Astrocyte of the cerebellum (primary cell): ENCODE measurements at regions not wholly inside any gene's neighbourhood (a gene's known extent, or its start where the extent isn't known, plus 50 kb on each side); places are given as distances from the start of the nearest gene placed in this dataset.

Experiments
- DNase-seq: peaks from one replicate; pipeline ENCODE4 v3.0.0-alpha.2; 2011; ENCODE audit warnings: low read depth
- H3K4me3 ChIP-seq: 2 replicates; pipeline ENCODE4 v1.5.1; 2011; ENCODE audit warnings: mild to moderate bottlenecking, low read depth, low read length, moderate library complexity
- CTCF ChIP-seq: IDR thresholded peaks from 2 replicates; pipeline ENCODE4 v1.5.1; 2012; ENCODE audit warnings: low read length, low read depth, moderate library complexity, mild to moderate bottlenecking; ENCODE audit errors: missing control alignments
- in situ Hi-C: cut with HindIII; loops from 2 replicates; pipeline ENCODE4 v1.10.0; 2017; ENCODE audit warnings: low sequenced_read_pairs

GRCh38 chr9:86838519-86839497 is 108.5 kb downstream of the GAS1 start:
- no peak overlapping the region for H3K4me3 ChIP-seq
- TF ChIP-seq CTCF, result no peak
- in situ Hi-C loops, result no loop called here
- peak; percentile 11 for DNase-seq

- DNase-seq, result no peak
Measured at GRCh38 chr9:86837345-86837744, 110.0 kb downstream of the GAS1 start.

GRCh38 chr9:86836797-86837196 is 110.5 kb downstream of the GAS1 start:
- no peak for TF ChIP-seq CTCF
- no peak overlapping the region for H3K4me3 ChIP-seq
- DNase-seq, result no peak
- in situ Hi-C loops, result no loop called here

More at GRCh38 chr9:86837345-86837744, 110.0 kb downstream of the GAS1 start:
- in situ Hi-C loops, result no loop called here
- H3K4me3 ChIP-seq, result no peak overlapping the region
- no peak for TF ChIP-seq CTCF

GRCh38 chr9:86836266-86836665 is 111.0 kb downstream of the GAS1 start:
- in situ Hi-C loops, result no loop called here
- DNase-seq, result no peak
- no peak overlapping the region for H3K4me3 ChIP-seq
- no peak for TF ChIP-seq CTCF

- H3K4me3 ChIP-seq, result no peak overlapping the region
- no peak for TF ChIP-seq CTCF
- no peak for DNase-seq
- in situ Hi-C loops, result no loop called here
Measured at GRCh38 chr9:86830356-86830755, 117.0 kb downstream of the GAS1 start.

GRCh38 chr9:86829496-86830046 is 117.7 kb downstream of the GAS1 start:
- no peak overlapping the region for H3K4me3 ChIP-seq
- in situ Hi-C loops, result no loop called here
- DNase-seq, result no peak
- TF ChIP-seq CTCF, result no peak
